Trophoblast cell (in vitro differentiated cells and primary cell): ENCODE measurements at regions not wholly inside any gene's neighbourhood (a gene's known extent, or its start where the extent isn't known, plus 50 kb on each side); places are given as distances from the start of the nearest gene placed in this dataset.

Experiments
- DNase-seq, 2 donors: peaks; one replicate each; pipeline ENCODE4 v3.0.0-alpha.2; 2016
- H2AFZ ChIP-seq: 2 replicates; pipeline ENCODE4 v1.6.1; 2013; ENCODE audit warnings: low read length, moderate library complexity, mild to moderate bottlenecking; ENCODE audit not compliant: insufficient read depth, poor library complexity
- H2AK5ac ChIP-seq: 2 replicates; pipeline ENCODE4 v1.6.1; 2013; ENCODE audit warnings: mild to moderate bottlenecking, low read length
- H2BK120ac ChIP-seq: 2 replicates; pipeline ENCODE4 v1.6.1; 2013; ENCODE audit warnings: low read length, mild to moderate bottlenecking, moderate library complexity; ENCODE audit not compliant: insufficient read depth, poor library complexity
- H2BK12ac ChIP-seq: 2 replicates; pipeline ENCODE4 v1.6.1; 2013; ENCODE audit warnings: mild to moderate bottlenecking, low read length, moderate library complexity
- H2BK5ac ChIP-seq: 2 replicates; pipeline ENCODE4 v1.6.1; 2013; ENCODE audit warnings: low read length, low read depth, moderate library complexity, mild to moderate bottlenecking; ENCODE audit not compliant: poor library complexity
- H3K14ac ChIP-seq: 2 replicates; pipeline ENCODE4 v1.6.1; 2013; ENCODE audit warnings: mild to moderate bottlenecking, low read length
- H3K18ac ChIP-seq: 2 replicates; pipeline ENCODE4 v1.6.1; 2013; ENCODE audit warnings: mild to moderate bottlenecking, low read length
- H3K23ac ChIP-seq: 2 replicates; pipeline ENCODE4 v1.6.1; 2013; ENCODE audit warnings: low read length
- H3K27ac ChIP-seq: 2 replicates; pipeline ENCODE4 v1.5.1; 2013; ENCODE audit warnings: low read depth, mild to moderate bottlenecking, inconsistent platforms, low read length, moderate library complexity
- H3K27me3 ChIP-seq: 2 replicates; pipeline ENCODE4 v1.6.1; 2013; ENCODE audit warnings: inconsistent platforms, mild to moderate bottlenecking, low read length, moderate library complexity; ENCODE audit not compliant: insufficient read depth
- H3K36me3 ChIP-seq, 2 experiments: 1 replicate in 1 of 2; 2 replicates in 1 of 2; pipeline ENCODE4 v1.6.1; 2013; ENCODE audit warnings: low read length in 2 of 2, mild to moderate bottlenecking in 2 of 2, moderate library complexity in 1 of 2; ENCODE audit not compliant: insufficient read depth in 2 of 2, control insufficient read depth in 1 of 2
- H3K4ac ChIP-seq: 2 replicates; pipeline ENCODE4 v1.6.1; 2013; ENCODE audit warnings: low read depth, mild to moderate bottlenecking, low read length, moderate library complexity
- H3K4me1 ChIP-seq, 2 experiments: 1 replicate in 1 of 2; 2 replicates in 1 of 2; pipeline ENCODE4 v1.6.1; 2013; ENCODE audit warnings: low read length in 2 of 2, mild to moderate bottlenecking in 2 of 2, moderate library complexity in 1 of 2; ENCODE audit not compliant: insufficient read depth in 2 of 2, control insufficient read depth in 1 of 2
- H3K4me2 ChIP-seq: 2 replicates; pipeline ENCODE4 v1.6.1; 2013; ENCODE audit warnings: inconsistent platforms, mild to moderate bottlenecking, low read length, moderate library complexity
- H3K4me3 ChIP-seq: 2 replicates; pipeline ENCODE4 v1.5.1; 2013; ENCODE audit warnings: mild to moderate bottlenecking, low read depth, low read length, inconsistent platforms
- H3K79me1 ChIP-seq: one replicate; pipeline ENCODE4 v1.6.1; 2013; ENCODE audit warnings: low read length
- H3K79me2 ChIP-seq: 2 replicates; pipeline ENCODE4 v1.6.1; 2013; ENCODE audit warnings: low read length, mild to moderate bottlenecking; ENCODE audit not compliant: control insufficient read depth, insufficient read depth, poor library complexity
- H3K9ac ChIP-seq: 2 replicates; pipeline ENCODE4 v1.6.1; 2013; ENCODE audit warnings: mild to moderate bottlenecking, low read length
- H3K9me3 ChIP-seq: 2 replicates; pipeline ENCODE4 v1.6.1; 2013; ENCODE audit warnings: low read depth, mild to moderate bottlenecking, control low read depth, inconsistent platforms, low read length; ENCODE audit not compliant: insufficient read depth
- H4K12ac ChIP-seq: 2 replicates; pipeline ENCODE4 v1.6.1; 2013; ENCODE audit warnings: low read depth, mild to moderate bottlenecking, low read length, moderate library complexity
- H4K8ac ChIP-seq: 2 replicates; pipeline ENCODE4 v1.6.1; 2013; ENCODE audit warnings: low read depth, mild to moderate bottlenecking, low read length, moderate library complexity
- H4K91ac ChIP-seq: one replicate; pipeline ENCODE4 v1.6.1; 2013; ENCODE audit warnings: low read depth, mild to moderate bottlenecking, low read length, moderate library complexity
- WGBS: extraction: QIAGEN DNeasy Blood & Tissue Kit; methylation state at CpG from one replicate; pipeline ENCODE4 v1.1.7; 2013; ENCODE audit warnings: missing lambda C conversion rate; ENCODE audit not compliant: insufficient read length, insufficient coverage; ENCODE audit errors: extremely low coverage; 5-methylcytosine and 5-hydroxymethylcytosine counted together

DNA sequence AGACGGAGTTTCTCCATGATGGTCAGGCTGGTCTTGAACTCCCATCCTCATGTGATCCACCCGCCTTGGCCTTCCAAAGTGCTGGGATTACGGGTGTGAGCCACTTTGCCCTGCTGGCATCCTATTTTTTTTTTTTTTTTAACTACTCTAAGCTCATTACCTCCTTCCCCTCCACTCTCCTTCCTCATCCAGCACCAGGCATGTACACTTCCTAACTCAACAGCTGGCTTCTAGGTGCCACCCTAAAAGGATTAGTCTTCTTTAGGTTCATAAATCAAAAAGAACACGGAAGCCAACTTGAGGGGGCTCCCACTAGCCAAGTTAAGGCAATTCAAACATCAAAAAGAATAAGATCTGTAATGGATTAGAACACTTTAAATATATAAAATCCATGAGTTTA, 70.6 kb upstream of the TEX51 start:
- Histone ChIP-seq H3K4ac (no peak overlapping the region), H3K36me3 (no peaks in the 10 kb centered on the region), H2BK5ac (no peak overlapping the region), H3K9ac (no peak overlapping the region), H2BK120ac (no peak overlapping the region), H3K18ac (no peak overlapping the region), H3K14ac (no peak overlapping the region), H3K79me2 (no peaks in the 10 kb centered on the region), H2BK12ac (no peak overlapping the region), H4K8ac (no peak overlapping the region), H4K91ac (no peak overlapping the region), H3K27me3 (no peaks in the 10 kb centered on the region), H3K9me3 (peaks cover 2% of the 10 kb centered on the region), H4K12ac (no peak overlapping the region), H2AK5ac (no peak overlapping the region), H3K4me3 (no peak overlapping the region), H3K4me1 (no peaks in the 10 kb centered on the region), H3K79me1 (no peaks in the 10 kb centered on the region), H3K23ac (no peak overlapping the region), H3K27ac (no peak overlapping the region), H3K4me2 (no peak overlapping the region), H2AFZ (no peak overlapping the region)
- WGBS, result no CpG with 5 or more reads among the region's 4 CpGs
- DNase-seq, result no peak

DNA sequence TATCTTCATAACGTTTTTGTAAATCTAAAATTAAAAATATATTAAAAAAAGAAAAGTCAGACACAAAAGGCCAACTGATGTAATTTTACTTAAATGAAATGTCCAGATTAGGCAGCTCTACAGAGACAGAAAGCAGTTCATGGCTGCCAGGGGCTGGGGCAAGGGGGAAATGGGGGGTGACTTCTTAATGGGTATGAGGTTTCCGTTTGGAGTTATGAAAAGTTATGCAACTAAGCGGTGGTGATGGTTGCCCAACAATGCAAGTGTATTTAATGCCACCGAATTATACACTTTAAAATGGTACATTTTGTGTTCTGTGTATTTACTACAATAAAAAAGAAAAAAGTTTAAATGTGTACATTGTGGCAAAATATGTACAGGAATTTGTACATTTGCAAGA, 70.2 kb upstream of the TEX51 start:
- Histone ChIP-seq H3K36me3 (no peaks in the 10 kb centered on the region), H3K27me3 (no peaks in the 10 kb centered on the region), H2AK5ac (no peak overlapping the region), H3K27ac (no peak overlapping the region), H4K12ac (no peak overlapping the region), H4K8ac (no peak overlapping the region), H2AFZ (no peak overlapping the region), H4K91ac (no peak overlapping the region), H3K4ac (no peak overlapping the region), H3K9ac (no peak overlapping the region), H3K23ac (no peak overlapping the region), H3K14ac (no peak overlapping the region), H3K18ac (no peak overlapping the region), H2BK120ac (no peak overlapping the region), H3K79me1 (no peaks in the 10 kb centered on the region), H3K4me2 (no peak overlapping the region), H3K9me3 (peaks cover 2% of the 10 kb centered on the region), H2BK5ac (no peak overlapping the region), H2BK12ac (no peak overlapping the region), H3K79me2 (no peaks in the 10 kb centered on the region), H3K4me3 (no peak overlapping the region), H3K4me1 (no peaks in the 10 kb centered on the region)
- WGBS, result no CpG with 5 or more reads among the region's 4 CpGs
- DNase-seq, result no peak

DNA sequence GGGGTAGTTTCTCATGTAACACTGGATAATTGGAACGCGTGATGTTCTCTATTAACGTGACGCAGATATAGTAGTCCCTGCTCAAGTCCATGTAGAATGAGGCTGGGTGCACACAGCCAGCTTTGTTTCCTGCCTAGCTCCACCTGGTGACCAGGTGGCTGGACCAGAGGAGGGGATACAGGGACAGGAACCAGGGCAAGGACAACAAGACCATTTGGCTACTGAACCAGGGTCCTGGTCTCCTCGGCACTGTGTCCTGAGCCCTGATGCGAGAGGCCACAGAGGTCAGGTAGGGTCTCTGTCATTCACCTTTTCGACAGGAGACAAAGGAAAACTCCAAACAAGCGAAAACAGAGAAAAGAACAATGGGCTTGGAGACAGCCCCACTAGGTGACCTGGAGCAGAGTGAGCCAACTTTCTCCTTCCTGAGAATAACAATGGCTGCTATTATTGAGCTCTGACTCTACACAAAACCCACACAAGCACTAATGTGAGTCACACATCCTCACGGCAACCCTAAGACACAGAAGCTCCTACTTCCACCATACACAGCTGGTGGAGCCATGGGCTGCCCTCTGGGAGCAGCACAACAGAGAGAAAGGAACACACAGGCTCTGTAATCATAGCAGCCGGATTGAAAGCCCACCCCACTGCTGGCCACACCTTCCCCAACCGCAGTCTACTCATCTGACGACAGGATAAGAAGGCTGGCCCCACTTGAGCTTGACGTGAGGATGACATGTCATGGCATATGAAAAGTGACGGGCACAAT, 67.3 kb upstream of the TEX51 start:
- Histone ChIP-seq H3K4ac (no peak overlapping the region), H2BK12ac (no peak overlapping the region), H3K4me1 (no peaks in the 10 kb centered on the region), H3K9ac (no peak overlapping the region), H3K79me1 (no peaks in the 10 kb centered on the region), H3K4me2 (no peak overlapping the region), H2BK5ac (no peak overlapping the region), H3K9me3 (no peaks in the 10 kb centered on the region), H3K27me3 (no peaks in the 10 kb centered on the region), H3K4me3 (no peak overlapping the region), H2BK120ac (no peak overlapping the region), H3K18ac (no peak overlapping the region), H3K79me2 (no peaks in the 10 kb centered on the region), H4K8ac (no peak overlapping the region), H2AFZ (no peak overlapping the region), H3K36me3 (no peaks in the 10 kb centered on the region), H3K14ac (no peak overlapping the region), H3K27ac (no peak overlapping the region), H3K23ac (no peak overlapping the region), H4K12ac (no peak overlapping the region), H4K91ac (no peak overlapping the region), H2AK5ac (no peak overlapping the region)
- no peak for DNase-seq
- WGBS, result no CpG with 5 or more reads among the region's 14 CpGs

DNA sequence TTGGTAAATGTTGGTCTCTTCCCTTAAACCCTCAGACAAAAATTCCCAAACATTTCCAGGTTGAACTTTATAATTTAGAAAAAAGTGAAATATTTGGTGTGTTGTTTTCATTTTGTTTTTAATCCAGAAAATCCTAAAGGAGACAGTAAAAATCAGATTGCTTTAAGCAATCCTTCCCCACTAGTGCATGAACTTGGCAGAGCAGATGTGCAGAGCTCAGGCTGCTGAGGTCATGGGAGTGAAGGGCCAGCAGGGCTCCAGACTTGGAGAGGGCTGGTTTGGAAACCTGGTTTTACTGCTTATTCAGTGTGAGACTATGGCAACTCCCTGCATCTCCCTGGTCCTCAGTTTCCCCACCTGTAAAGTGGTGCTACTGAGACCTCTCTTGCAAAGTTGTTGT, 66.7 kb upstream of the TEX51 start:
- H3K23ac ChIP-seq, result no peak overlapping the region
- no peaks in the 10 kb centered on the region for H3K36me3 ChIP-seq
- no peaks in the 10 kb centered on the region for H3K79me1 ChIP-seq
- no peak overlapping the region for H3K4me2 ChIP-seq
- H3K14ac ChIP-seq, result no peak overlapping the region
- no peaks in the 10 kb centered on the region for H3K27me3 ChIP-seq
- no peak overlapping the region for H3K9ac ChIP-seq
- no peak overlapping the region for H2AK5ac ChIP-seq
- H2AFZ ChIP-seq, result no peak overlapping the region
- H3K4ac ChIP-seq, result no peak overlapping the region
- H4K8ac ChIP-seq, result no peak overlapping the region
- no peaks in the 10 kb centered on the region for H3K79me2 ChIP-seq
- no peaks in the 10 kb centered on the region for H3K4me1 ChIP-seq
- no peak overlapping the region for H3K27ac ChIP-seq
- no peak overlapping the region for H4K91ac ChIP-seq
- no peak overlapping the region for H2BK12ac ChIP-seq
- no peak overlapping the region for H3K18ac ChIP-seq
- no peak for DNase-seq
- no peak overlapping the region for H3K4me3 ChIP-seq
- no peak overlapping the region for H2BK120ac ChIP-seq
- no peak overlapping the region for H2BK5ac ChIP-seq
- no peak overlapping the region for H4K12ac ChIP-seq
- H3K9me3 ChIP-seq, result no peaks in the 10 kb centered on the region
